Islet precursor cell (in vitro differentiated cells): ENCODE measurements at regions not wholly inside any gene's neighbourhood (a gene's known extent, or its start where the extent isn't known, plus 50 kb on each side); places are given as distances from the start of the nearest gene placed in this dataset.

ENCODE experiments used
- DNase-seq: peaks from one replicate; pipeline ENCODE4 v3.0.0-alpha.2; 2018

GRCh38 chr10:120313715-120314114, 143.3 kb upstream of the PLPP4 start:
- no peak for DNase-seq

DNA sequence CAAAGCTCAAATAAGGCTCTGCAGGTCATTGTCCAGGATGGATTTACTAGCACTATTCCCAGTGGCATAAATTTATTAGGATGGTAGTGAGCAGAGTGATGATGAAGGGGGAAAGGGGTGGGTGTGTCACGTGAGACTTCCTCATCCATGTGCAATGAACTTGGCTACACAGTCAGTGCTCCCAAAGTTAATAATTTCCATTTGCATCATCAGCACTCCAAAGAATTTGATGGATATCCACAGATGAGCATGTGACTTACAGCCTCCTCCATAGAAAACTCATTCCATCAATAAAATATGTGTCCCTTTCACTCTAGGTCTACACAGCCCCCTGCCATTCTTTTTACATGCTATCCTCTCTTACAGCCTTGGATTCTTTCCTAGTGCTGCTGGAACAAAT, 142.6 kb upstream of the PLPP4 start:
- no peak for DNase-seq

DNA sequence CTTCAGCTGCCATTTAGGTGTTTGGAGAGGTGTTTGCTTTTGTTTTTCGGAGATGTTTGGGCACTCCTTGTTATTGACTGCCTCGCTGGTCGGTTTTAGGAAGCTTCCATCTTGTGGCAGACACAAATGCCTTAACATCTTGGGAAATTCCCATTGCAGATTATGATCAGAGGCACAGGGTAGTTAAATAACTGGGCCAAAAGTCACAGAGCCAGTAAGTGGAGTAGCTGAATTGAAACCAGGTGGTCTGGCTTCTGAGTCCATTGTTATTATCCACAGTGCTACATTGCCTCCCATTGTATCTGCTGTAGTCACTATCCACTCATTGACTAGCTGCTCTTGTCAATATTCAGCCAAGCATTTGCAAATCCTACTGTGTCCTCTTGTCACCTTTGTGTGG, 138.2 kb upstream of the PLPP4 start:
- no peak for DNase-seq

- no peak for DNase-seq
Measured at GRCh38 chr10:120327675-120328074, 129.4 kb upstream of the PLPP4 start.

DNA sequence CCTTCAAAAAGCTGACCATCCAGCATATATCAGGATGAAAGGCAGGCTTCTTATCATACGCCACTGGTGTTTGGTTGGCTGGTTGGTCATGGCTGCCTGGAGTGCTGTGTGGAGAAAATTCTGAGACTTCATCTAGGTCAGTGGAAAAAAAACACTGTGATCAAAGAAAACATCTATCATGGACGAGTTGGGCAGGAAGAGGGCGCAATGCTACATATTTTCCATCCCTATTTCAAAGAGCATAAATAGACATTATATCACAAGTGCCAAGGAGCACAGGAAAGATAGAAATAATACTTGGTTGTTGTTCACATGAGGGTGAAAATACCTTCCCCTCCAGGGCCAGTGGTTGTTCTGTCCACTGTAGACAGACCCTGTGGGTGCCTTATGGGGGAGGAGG, 128.4 kb upstream of the PLPP4 start:
- no peak for DNase-seq

DNA sequence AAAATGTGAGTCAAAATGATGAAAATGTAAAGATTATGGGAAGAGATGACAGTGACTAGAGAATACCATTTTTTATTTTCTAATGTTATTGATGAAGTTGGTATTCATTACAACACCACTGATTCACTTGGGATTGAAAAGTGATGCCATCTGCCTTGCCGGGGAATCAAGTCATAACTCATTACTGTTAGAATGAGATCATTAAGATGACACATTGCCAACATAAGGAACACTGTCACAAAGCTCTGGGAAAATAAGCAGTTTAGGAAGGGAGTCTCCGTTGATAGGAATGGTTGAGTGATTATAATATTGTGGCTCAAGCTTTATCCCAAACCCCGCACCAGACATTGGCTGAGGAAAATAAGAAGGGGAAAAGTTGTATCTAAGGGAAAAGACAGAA, 121.5 kb upstream of the PLPP4 start:
- no peak for DNase-seq

GRCh38 chr10:120336306-120336910, 120.6 kb upstream of the PLPP4 start:
- no peak for DNase-seq

DNA sequence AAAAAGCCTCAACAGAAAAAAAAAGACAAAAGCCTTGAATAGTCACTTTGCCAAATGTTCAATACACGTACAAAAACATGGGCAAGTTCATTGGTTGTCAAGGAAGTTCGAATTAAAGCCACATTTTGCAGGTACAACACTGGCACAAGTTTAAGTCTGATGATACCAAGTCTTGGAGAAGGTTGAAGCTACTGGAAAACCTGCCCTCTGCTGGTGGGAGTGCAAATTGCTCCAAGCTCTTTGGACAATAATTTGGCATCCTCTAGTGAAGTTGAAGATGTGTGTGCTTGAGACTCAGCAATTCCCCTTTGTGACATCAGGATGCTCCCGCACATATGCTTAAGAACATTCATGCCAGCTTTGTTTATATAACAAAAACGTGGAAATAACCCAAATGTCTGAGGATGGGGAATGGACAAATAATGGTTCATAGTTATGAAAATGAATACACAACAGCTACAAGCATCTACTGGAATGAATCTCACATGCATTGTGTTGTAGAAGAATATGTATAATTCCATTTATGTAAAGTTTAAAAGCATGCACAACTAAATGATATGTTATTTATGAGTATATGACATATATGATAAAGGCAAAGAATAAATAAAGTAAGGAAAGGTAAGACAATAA, 120.0 kb upstream of the PLPP4 start:
- peak; percentile 69 for DNase-seq

DNA sequence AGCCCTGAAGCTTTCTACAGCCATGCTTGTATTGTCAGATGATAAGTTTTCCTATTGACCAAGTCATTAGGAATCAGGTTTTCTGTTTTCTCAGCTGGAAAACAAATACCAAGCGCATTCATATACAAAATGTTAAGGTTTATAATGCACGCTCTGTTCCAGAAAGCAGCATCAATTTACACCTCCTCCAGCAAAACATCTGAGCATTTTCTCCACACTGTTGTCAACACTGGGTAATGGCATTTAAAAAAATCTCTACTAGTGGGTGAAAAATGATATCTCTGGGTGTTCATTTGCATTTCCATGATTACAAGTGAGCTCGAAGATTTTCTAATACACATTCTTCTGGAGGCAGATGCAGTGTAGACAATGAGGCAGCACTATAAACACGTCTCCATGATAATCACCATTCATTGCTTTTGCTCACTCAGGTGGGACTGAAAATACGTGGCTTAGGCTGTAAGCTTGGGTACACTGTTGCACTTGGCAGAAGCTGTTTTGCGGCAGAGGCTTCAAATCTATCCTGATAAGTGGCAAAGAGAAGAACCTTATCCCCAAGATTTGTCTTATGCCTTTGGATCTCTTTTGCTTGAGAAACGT, 114.8 kb upstream of the PLPP4 start:
- no peak for DNase-seq

- no peak for DNase-seq
Measured at GRCh38 chr10:120345186-120345585, 111.8 kb upstream of the PLPP4 start.

GRCh38 chr10:120347644-120348043, 109.4 kb upstream of the PLPP4 start:
- DNase-seq, result no peak

- no peak for DNase-seq
Measured at GRCh38 chr10:120349069-120349468, 108.0 kb upstream of the PLPP4 start.

DNA sequence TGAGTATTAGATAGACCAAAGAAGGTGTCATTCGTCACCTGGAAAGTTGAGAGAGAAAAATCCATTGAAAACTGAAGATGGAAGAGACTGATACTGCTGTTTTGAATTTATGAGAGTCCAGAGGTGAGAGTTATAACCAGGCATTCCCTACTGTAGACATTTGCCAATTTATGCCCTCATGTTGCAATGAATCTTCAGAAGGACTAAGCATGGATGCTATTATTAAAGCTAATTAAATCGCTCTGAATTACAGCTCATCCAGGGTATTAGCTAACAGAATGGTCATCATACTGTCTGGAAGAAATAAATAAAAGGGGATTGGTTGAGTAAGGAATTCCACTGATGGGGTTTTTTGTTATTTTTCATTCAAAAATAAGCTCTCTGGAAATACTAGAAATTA, 101.6 kb upstream of the PLPP4 start:
- no peak for DNase-seq

- no peak for DNase-seq
Measured at GRCh38 chr10:120360571-120360970, 96.5 kb upstream of the PLPP4 start.

DNA sequence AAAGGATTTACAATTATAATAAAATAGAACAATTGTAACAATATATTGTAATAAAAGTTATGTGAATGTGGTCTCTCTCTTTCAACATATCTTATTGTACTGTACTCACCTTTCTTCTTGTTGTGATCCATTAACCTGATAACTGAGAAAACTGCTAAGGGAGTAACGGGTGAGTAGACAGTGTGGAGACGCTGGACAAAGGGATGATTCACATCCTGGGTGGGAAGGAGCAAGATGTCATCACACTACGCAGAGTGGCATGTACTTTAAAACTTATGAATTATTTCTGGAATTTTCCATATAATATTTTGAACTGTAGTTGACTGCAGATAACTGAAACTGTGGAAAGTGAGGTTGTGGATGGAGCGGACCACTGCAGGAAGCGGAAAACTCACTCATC, 91.2 kb upstream of the PLPP4 start:
- DNase-seq, result no peak

DNA sequence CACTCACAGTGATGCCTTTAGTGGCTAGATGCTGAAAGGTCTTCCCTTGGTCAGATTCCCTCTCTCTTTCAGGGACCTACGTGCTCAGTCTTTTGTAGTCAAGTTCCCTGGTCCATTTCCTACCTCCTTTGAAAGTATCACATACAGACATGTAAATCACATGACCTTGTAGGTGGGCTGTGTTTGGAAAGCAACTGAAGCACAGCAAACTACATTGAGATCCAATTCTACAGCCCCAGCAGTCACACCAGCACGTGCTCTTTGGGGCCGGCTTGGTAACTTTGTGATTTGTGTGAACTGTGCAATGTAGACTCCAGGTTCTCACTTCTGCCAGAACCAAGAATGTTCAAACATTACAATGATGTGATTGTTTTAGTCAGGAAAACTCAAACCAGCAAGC, 89.7 kb upstream of the PLPP4 start:
- DNase-seq, result no peak

GRCh38 chr10:120368338-120368737, 88.7 kb upstream of the PLPP4 start:
- no peak for DNase-seq

- no peak for DNase-seq
Measured at GRCh38 chr10:120368927-120369326, 88.1 kb upstream of the PLPP4 start.

GRCh38 chr10:120369856-120370276, 87.2 kb upstream of the PLPP4 start:
- DNase-seq, result no peak

DNA sequence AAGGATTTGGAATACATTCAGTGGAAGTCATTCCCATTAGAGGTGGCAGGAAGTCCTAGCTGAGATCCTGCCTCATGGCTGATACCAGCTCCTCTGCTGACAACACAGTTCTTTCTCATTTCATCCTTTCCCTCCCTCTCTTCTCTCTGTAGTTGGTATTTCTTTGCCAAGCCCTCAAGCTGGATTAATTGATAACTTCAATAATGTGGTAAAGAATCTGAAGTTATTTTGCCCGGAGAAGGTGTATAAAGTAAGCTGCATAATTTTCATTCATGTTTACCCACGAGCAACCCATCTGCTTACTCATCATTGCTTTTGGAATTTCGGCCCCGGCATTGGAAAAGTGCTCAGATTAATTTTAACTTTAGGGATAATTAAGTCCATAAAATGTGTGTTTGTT, 85.2 kb upstream of the PLPP4 start:
- DNase-seq, result no peak

DNA sequence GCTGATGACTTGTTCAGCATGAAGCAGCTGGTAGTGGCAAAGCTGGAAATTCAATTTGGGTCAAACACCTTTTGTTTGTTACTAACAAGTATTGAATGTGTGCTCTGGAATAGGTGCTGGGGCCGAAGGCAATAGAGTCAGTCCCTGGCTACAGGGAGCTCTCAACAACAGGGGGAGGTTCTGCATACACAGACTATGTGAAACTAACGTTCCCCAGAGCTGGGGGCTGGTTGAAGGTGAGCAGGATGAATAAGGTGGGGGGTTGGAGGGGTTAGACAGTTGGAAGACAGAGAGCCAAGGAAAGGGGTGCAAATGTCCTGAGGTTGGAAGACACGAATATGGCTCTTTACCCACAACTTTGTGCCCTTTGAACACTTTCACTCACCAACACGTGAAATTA, 84.1 kb upstream of the PLPP4 start:
- DNase-seq, result no peak

DNA sequence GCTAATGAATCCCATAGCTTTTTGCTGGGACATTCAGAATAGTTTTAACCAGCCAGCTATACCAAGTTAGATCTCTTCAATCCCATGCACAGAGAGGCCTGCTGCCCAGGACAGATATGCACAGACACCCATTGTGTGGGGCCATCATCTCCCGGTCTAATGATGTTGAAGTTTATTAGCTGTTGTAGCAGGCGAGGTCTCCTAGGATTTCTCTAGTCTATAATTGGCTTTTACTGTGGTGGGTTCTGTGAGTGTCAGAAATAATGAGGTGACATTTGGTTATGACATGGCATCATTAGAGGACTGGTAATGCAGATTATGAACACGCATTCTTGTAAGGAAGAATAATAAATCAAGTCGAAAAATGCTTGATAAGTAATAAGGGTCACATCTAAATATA, 81.4 kb upstream of the PLPP4 start:
- no peak for DNase-seq

GRCh38 chr10:120381931-120382330, 75.1 kb upstream of the PLPP4 start:
- DNase-seq, result no peak

- DNase-seq, result no peak
Measured at GRCh38 chr10:120382360-120382759, 74.7 kb upstream of the PLPP4 start.

DNA sequence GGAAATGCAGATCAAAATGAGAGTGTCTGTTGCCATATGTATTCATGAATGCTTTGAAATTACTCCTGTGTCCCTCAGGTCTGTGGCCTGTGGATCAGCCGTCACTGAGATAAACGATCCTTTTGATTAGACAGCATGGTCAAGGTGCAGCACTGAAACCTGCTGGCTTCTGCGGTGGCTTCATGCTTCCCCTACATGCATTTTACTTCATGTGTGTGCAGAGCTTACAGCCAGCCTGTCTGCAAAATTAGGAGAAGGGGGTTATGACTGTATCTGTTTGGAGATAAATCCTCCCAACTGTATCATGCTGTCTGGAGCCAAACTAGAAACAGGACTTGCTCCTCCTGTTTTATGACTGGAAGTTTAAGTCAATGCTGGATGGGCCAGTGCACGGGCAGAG, 71.0 kb upstream of the PLPP4 start:
- no peak for DNase-seq
